Neural progenitor cell (in vitro differentiated cells): ENCODE measurements at regions not wholly inside any gene's neighbourhood (a gene's known extent, or its start where the extent isn't known, plus 50 kb on each side); places are given as distances from the start of the nearest gene placed in this dataset.

Source experiments
- DNase-seq: peaks from one replicate; pipeline ENCODE4 v3.0.0-alpha.2; 2016; ENCODE audit warnings: low spot score
- H2AFZ ChIP-seq: fragments of 200-600 bp; sonication (generic); replicated peaks from 2 replicates; pipeline ENCODE4 v1.6.1; 2016; ENCODE audit warnings: antibody characterized with exemption
- H3F3A ChIP-seq: fragments of 200-600 bp; sonication (generic); 2 replicates; pipeline ENCODE4 v1.6.1; 2016; ENCODE audit warnings: antibody characterized with exemption, low read depth
- H3K27ac ChIP-seq: fragments of 200-600 bp; sonication (generic); 2 replicates; pipeline ENCODE4 v1.5.1; 2016; ENCODE audit warnings: mild to moderate bottlenecking
- H3K27me3 ChIP-seq: fragments of 200-600 bp; sonication (generic); 2 replicates; pipeline ENCODE4 v1.6.1; 2016; ENCODE audit warnings: mild to moderate bottlenecking, moderate library complexity
- H3K36me3 ChIP-seq: fragments of 200-600 bp; sonication (generic); 2 replicates; pipeline ENCODE4 v1.5.1; 2016
- H3K4me1 ChIP-seq: fragments of 200-600 bp; sonication (generic); 2 replicates; pipeline ENCODE4 v1.6.1; 2016; ENCODE audit warnings: mixed run types
- H3K4me2 ChIP-seq: fragments of 200-600 bp; sonication (generic); 2 replicates; pipeline ENCODE4 v1.6.1; 2016
- H3K4me3 ChIP-seq: fragments of 200-600 bp; sonication (generic); 2 replicates; pipeline ENCODE4 v1.5.1; 2016
- H3K79me2 ChIP-seq: fragments of 200-600 bp; sonication (generic); 2 replicates; pipeline ENCODE4 v1.6.1; 2016; ENCODE audit warnings: low read depth
- H3K9ac ChIP-seq: fragments of 200-600 bp; sonication (generic); 2 replicates; pipeline ENCODE4 v1.6.1; 2016
- H3K9me3 ChIP-seq: fragments of 200-600 bp; sonication (generic); 2 replicates; pipeline ENCODE4 v1.5.1; 2016; ENCODE audit warnings: low read depth
- H4K20me1 ChIP-seq: fragments of 200-600 bp; sonication (generic); 2 replicates; pipeline ENCODE4 v1.6.1; 2016; ENCODE audit warnings: low read depth
- H3K27ac Mint-ChIP-seq: 3 replicates; pipeline ENCODE4 v1.8.0; 2021; ENCODE audit warnings: mixed read lengths
- H3K27me3 Mint-ChIP-seq: 2 replicates; pipeline ENCODE4 v1.8.0; 2022; ENCODE audit warnings: low read depth, mild to moderate bottlenecking, inconsistent platforms, moderate library complexity, mixed read lengths; ENCODE audit not compliant: insufficient read depth
- H3K36me3 Mint-ChIP-seq: 3 replicates; pipeline ENCODE4 v1.8.0; 2021; ENCODE audit warnings: mixed read lengths
- H3K4me1 Mint-ChIP-seq: 3 replicates; pipeline ENCODE4 v1.8.0; 2021; ENCODE audit warnings: mixed read lengths
- H3K4me3 Mint-ChIP-seq: 3 replicates; pipeline ENCODE4 v1.8.0; 2021; ENCODE audit warnings: mild to moderate bottlenecking, moderate library complexity, mixed read lengths
- H3K9me3 Mint-ChIP-seq: 3 replicates; pipeline ENCODE4 v1.8.0; 2020; ENCODE audit warnings: mixed read lengths
- CTCF ChIP-seq: fragments of 200-600 bp; sonication (generic); IDR thresholded peaks from 2 replicates; pipeline ENCODE4 v1.5.1; 2017; ENCODE audit warnings: antibody characterized with exemption, mild to moderate bottlenecking
- EZH2 ChIP-seq: fragments of 200-600 bp; sonication (generic); IDR thresholded peaks from 2 replicates; pipeline ENCODE4 v1.6.1; 2017; ENCODE audit warnings: antibody characterized with exemption, mild to moderate bottlenecking, moderate library complexity
- EZH2phosphoT487 ChIP-seq: fragments of 200-600 bp; sonication (generic); IDR thresholded peaks from 2 replicates; pipeline ENCODE4 v1.6.1; 2017; ENCODE audit warnings: antibody characterized with exemption

- Mint-ChIP-seq H3K27me3 (peaks cover 2% of the 10 kb centered on the region), H3K4me1 (peaks cover 7% of the 10 kb centered on the region), H3K4me3 (no peak overlapping the region), H3K9me3 (peaks cover 6% of the 10 kb centered on the region), H3K36me3 (no peaks in the 10 kb centered on the region), H3K27ac (no peak overlapping the region)
- Histone ChIP-seq H3K79me2 (no peaks in the 10 kb centered on the region), H3F3A (peaks cover 7% of the 10 kb centered on the region), H3K36me3 (no peaks in the 10 kb centered on the region), H4K20me1 (no peaks in the 10 kb centered on the region), H3K4me3 (no peak overlapping the region), H2AFZ (peak overlapping the region; percentile 72), H3K9me3 (no peaks in the 10 kb centered on the region), H3K27me3 (no peaks in the 10 kb centered on the region), H3K4me2 (no peak overlapping the region), H3K9ac (no peak overlapping the region), H3K4me1 (peaks cover 8% of the 10 kb centered on the region), H3K27ac (no peak overlapping the region)
- peak; percentile 44 for DNase-seq
- TF ChIP-seq EZH2 (no peak), EZH2phosphoT487 (no peak), CTCF (no peak)
These were observed 76.5 kb upstream of the ALDH1A3 start for GRCh38 chr15:100803171-100803440.

- Mint-ChIP-seq H3K4me1 (peaks cover 7% of the 10 kb centered on the region), H3K27me3 (no peaks in the 10 kb centered on the region), H3K36me3 (no peaks in the 10 kb centered on the region), H3K27ac (no peak overlapping the region), H3K9me3 (no peaks in the 10 kb centered on the region), H3K4me3 (no peak overlapping the region)
- Histone ChIP-seq H3K4me3 (no peak overlapping the region), H3K79me2 (no peaks in the 10 kb centered on the region), H3K27me3 (no peaks in the 10 kb centered on the region), H3K4me2 (no peak overlapping the region), H3K36me3 (no peaks in the 10 kb centered on the region), H3K4me1 (peaks cover 8% of the 10 kb centered on the region), H3K9ac (no peak overlapping the region), H4K20me1 (no peaks in the 10 kb centered on the region), H3K9me3 (no peaks in the 10 kb centered on the region), H3F3A (peaks cover 7% of the 10 kb centered on the region), H3K27ac (no peak overlapping the region), H2AFZ (no peak overlapping the region)
- TF ChIP-seq CTCF (no peak), EZH2 (no peak), EZH2phosphoT487 (no peak)
- DNase-seq: no peak
These were observed 73.5 kb upstream of the ALDH1A3 start for GRCh38 chr15:100806157-100806556.

GRCh38 chr15:100807028-100807427 lies 72.6 kb upstream of the ALDH1A3 start:
- Mint-ChIP-seq H3K9me3 (no peaks in the 10 kb centered on the region), H3K4me3 (no peak overlapping the region), H3K36me3 (no peaks in the 10 kb centered on the region), H3K4me1 (peaks cover 7% of the 10 kb centered on the region), H3K27me3 (peaks cover 2% of the 10 kb centered on the region), H3K27ac (no peak overlapping the region)
- TF ChIP-seq CTCF (no peak), EZH2 (no peak), EZH2phosphoT487 (no peak)
- H3K9me3 ChIP-seq: no peaks in the 10 kb centered on the region
- no peaks in the 10 kb centered on the region for H3K36me3 ChIP-seq
- H3K9ac ChIP-seq: no peak overlapping the region
- H3K4me1 ChIP-seq: peaks cover 8% of the 10 kb centered on the region
- H3K4me2 ChIP-seq: no peak overlapping the region
- no peak overlapping the region for H2AFZ ChIP-seq
- no peak for DNase-seq
- H4K20me1 ChIP-seq: no peaks in the 10 kb centered on the region
- no peak overlapping the region for H3K4me3 ChIP-seq
- no peaks in the 10 kb centered on the region for H3K79me2 ChIP-seq
- no peak overlapping the region for H3K27ac ChIP-seq
- H3K27me3 ChIP-seq: no peaks in the 10 kb centered on the region
- peaks cover 7% of the 10 kb centered on the region for H3F3A ChIP-seq

GRCh38 chr15:100808691-100809090 lies 70.9 kb upstream of the ALDH1A3 start:
- no peak for DNase-seq
- Histone ChIP-seq H3K9ac (no peak overlapping the region), H3K4me1 (no peaks in the 10 kb centered on the region), H3K27ac (no peak overlapping the region), H3K79me2 (no peaks in the 10 kb centered on the region), H3K27me3 (no peaks in the 10 kb centered on the region), H2AFZ (no peak overlapping the region), H3K4me3 (no peak overlapping the region), H3K9me3 (no peaks in the 10 kb centered on the region), H3K4me2 (no peak overlapping the region), H3F3A (no peaks in the 10 kb centered on the region), H3K36me3 (no peaks in the 10 kb centered on the region), H4K20me1 (no peaks in the 10 kb centered on the region)
- TF ChIP-seq EZH2 (no peak), CTCF (no peak), EZH2phosphoT487 (no peak)
- no peaks in the 10 kb centered on the region for H3K9me3 Mint-ChIP-seq
- H3K27me3 Mint-ChIP-seq: peaks cover 2% of the 10 kb centered on the region
- no peak overlapping the region for H3K4me3 Mint-ChIP-seq
- no peaks in the 10 kb centered on the region for H3K36me3 Mint-ChIP-seq
- H3K4me1 Mint-ChIP-seq: no peaks in the 10 kb centered on the region
- no peak overlapping the region for H3K27ac Mint-ChIP-seq
